ENCODE measurements at regions not wholly inside any gene's neighbourhood (a gene's known extent, or its start where the extent isn't known, plus 50 kb on each side); places are given as distances from the start of the nearest gene placed in this dataset.
"Not testable (repeated sequence)": the region's sequence is repeated elsewhere in the genome, so short reads cannot be mapped to it uniquely, and the experiment has no call there.

DNA sequence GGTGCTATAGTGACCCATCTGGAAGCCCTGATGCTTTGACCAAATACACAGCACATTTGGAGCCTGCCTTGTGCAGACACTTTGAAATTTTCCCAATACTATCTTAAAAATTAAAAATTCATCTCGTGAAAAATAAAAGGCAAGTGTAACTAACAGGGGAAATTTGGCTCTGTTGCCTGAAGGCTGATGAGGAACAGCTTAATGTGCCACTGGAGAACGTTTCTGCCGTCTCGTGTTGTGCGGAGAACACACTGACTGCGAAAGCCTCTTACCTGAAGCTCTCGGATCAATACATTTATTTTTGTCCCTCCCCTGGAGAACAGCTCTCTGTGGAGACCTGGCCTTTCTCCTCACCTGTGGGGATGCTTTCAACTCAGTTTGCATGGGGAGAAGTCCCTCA is 77.2 kb upstream of the CHST15 start:
- DNase-seq (ENCODE audit: low spot score in 2 of 2) (no peak), ATAC-seq (ENCODE audit: low read depth) (no peak)
- H3K4me1 Mint-ChIP-seq: peaks cover 3% of the 10 kb centered on the region
- no peaks in the 10 kb centered on the region for H3K9me3 Mint-ChIP-seq
- H3K4me3 Mint-ChIP-seq: no peak overlapping the region
- H3K27me3 Mint-ChIP-seq: no peaks in the 10 kb centered on the region
- no peaks in the 10 kb centered on the region for H3K36me3 Mint-ChIP-seq
- no peak overlapping the region for H3K27ac Mint-ChIP-seq

DNA sequence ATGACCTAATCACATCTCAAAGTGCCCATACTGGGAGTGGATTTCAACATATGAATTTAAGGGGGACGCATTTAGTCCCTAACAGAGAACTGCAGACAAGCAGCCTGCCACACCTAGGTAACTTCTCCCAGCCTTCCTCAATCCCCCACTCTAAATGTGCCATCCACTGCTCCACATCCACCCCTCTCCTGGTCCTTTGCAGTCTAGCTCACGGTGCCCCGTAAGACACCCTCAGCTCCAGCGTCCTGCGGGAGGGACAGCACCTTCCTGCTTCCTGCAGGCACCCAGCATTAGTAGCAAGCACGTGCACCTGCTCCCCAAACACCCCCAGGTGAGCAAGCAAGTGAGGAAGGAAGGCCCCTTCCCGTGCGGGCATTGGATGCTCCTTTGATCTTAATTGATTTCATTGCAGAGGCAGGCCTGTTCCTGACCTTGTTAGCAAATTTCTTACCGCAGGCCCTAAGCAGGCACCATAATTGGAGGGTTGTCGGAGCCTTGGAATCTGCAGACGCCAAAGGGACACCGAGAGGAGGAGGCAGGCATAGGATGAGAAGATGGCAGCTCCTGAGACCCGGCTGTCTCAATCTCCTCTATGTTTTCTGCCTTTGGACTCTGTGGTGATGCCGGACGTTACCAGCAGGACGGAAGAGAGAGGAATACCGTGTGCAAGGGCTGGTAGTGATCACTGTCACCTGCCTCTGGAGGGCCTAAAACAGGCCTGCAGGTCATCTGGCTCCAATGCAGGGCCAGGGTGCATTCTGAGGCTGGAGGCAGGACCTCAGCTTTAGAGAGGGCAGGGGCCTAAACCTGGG is 75.8 kb upstream of the CHST15 start:
- Mint-ChIP-seq H3K4me3 (no peak overlapping the region), H3K36me3 (no peaks in the 10 kb centered on the region), H3K27me3 (peaks cover 2% of the 10 kb centered on the region), H3K27ac (peak overlapping the region; percentile 28), H3K4me1 (peaks cover 3% of the 10 kb centered on the region), H3K9me3 (no peaks in the 10 kb centered on the region)
- ATAC-seq (ENCODE audit: low read depth) (no peak), DNase-seq (ENCODE audit: low spot score in 2 of 2) (no peak)

DNA sequence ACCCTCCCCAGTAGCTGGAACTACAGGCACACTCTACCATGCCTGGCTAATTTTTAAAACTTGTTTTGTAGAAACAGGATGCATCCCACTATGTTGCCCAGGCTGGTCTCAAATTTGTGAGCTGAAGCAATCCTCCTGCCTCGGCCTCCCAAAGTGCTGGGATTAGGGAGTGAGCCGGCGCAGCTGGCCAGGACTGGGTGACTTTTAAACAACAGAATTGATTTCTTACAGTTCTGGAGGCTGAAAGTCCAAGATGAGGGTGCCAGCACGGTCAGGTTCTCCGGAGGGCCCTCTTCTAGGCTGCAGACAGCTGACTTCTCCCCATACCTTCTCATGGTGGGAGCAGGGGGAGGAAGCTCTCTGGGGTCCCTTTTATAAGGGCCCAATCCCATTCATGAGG is 75.2 kb upstream of the CHST15 start:
- H3K27me3 Mint-ChIP-seq: peaks cover 2% of the 10 kb centered on the region
- no peaks in the 10 kb centered on the region for H3K9me3 Mint-ChIP-seq
- no peaks in the 10 kb centered on the region for H3K36me3 Mint-ChIP-seq
- DNase-seq (ENCODE audit: low spot score in 2 of 2) (no peak), ATAC-seq (ENCODE audit: low read depth) (no peak)
- H3K4me1 Mint-ChIP-seq: peaks cover 3% of the 10 kb centered on the region
- peak overlapping the region; percentile 28 for H3K27ac Mint-ChIP-seq
- no peak overlapping the region for H3K4me3 Mint-ChIP-seq

DNA sequence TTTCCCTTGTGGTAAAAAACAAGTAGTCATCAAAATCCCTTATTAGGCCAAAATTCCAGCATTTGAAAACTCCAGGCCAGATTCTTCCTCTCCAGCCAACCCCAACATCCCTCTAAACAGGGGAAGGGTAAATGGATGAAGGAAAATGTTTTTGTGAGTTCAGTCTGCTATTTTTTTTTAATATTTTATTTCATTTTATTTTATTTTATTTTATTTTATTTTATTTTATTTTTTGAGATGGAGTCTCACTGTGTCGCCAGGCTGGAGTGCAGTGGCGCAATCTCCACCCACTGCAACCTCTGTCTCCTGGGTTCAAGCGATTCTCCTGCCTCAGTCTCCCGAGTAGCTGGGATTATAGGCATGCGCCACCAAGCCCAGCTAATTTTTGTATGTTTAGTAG is 74.5 kb upstream of the CHST15 start:
- not testable (repeated sequence) for H3K36me3 Mint-ChIP-seq; DNase-seq (ENCODE audit: low spot score in 2 of 2); H3K4me1 Mint-ChIP-seq; ATAC-seq (ENCODE audit: low read depth); H3K4me3 Mint-ChIP-seq; H3K27me3 Mint-ChIP-seq; H3K9me3 Mint-ChIP-seq; H3K27ac Mint-ChIP-seq

DNA sequence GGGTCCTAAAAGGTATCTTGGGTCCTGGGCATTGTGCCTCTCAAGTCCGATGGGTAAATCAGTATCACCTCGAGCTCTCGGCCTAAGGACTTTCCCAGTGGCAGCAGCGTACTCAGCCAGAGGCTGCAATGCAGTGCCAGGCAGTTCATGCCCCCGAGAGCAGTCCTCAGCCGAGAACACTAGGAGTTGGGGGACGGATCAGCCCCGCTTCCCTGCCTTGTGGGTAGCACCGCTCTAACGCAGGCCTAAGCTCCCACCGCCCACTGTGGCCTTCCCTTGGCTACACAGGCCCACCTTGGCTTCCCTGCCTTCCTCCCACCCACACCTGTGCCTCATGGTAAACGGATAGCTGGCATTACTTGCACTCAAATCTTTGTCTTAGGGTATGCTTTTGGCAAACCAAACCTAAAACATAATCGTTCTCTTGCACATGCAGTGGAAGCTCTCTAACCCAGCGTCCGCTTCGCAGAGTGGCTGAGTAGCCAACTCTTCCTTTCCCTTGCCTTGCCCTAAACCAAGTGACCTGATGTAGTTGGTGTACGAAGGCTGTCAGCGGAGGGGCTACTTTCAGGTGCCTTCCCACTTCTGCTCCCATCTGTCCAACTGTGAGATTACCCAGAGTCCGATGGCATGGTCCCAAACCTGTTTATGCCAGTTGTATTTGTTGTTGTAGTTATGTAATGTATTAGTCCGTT is 73.2 kb upstream of the CHST15 start:
- Mint-ChIP-seq H3K27ac (no peak overlapping the region), H3K36me3 (no peaks in the 10 kb centered on the region)

DNA sequence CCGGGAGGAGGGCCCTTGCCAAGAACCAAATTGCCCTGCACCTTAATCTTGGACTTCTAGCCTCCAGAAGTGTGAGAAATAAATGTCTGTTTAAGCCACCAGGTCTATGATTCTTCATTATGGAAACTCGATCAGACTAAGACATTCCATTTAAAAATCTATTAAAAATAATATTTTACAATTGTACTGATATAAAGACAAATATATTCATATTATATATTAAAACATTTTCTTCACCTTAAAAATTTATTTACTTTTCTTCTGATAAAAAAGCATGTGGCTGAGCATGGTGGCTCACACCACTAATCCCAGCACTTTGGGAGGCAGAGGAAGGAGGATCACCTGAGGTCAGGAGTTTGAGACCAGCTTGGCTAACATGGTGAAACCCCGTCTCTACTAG is 72.4 kb upstream of the CHST15 start:
- peaks cover 3% of the 10 kb centered on the region for H3K4me1 Mint-ChIP-seq

More for the DNA sequence above, 73.2 kb upstream of the CHST15 start:
- H3K4me1 Mint-ChIP-seq: peaks cover 3% of the 10 kb centered on the region
- no peak for DNase-seq (ENCODE audit: low spot score in 2 of 2)
- no peaks in the 10 kb centered on the region for H3K9me3 Mint-ChIP-seq
- H3K4me3 Mint-ChIP-seq: no peak overlapping the region
- peaks cover 8% of the 10 kb centered on the region for H3K27me3 Mint-ChIP-seq
- no peak for ATAC-seq (ENCODE audit: low read depth)

DNA sequence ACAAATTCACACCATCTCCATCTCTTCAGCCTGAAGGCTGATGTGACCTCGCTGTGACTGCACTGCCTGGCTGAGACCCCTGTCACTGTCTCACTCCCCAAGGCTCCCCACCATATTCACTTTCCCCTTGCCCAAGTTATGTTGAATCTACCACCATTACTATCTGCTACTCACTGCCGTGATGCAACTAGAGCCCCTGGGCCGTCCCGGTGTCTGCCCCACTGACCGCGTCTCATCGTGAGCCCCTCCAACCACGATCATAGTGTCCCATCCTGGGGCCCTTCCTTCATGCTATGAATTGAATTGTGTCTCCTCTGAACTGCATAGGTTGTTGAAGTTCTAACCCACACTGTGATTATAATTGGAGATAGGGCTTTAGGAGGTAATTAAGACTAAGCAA is 71.9 kb upstream of the CHST15 start:
- Mint-ChIP-seq H3K27me3 (peaks cover 9% of the 10 kb centered on the region), H3K27ac (no peak overlapping the region), H3K4me1 (peaks cover 3% of the 10 kb centered on the region), H3K9me3 (no peaks in the 10 kb centered on the region), H3K4me3 (no peak overlapping the region), H3K36me3 (no peaks in the 10 kb centered on the region)
- DNase-seq (ENCODE audit: low spot score in 2 of 2): no peak
- no peak for ATAC-seq (ENCODE audit: low read depth)

More for the DNA sequence above, 72.4 kb upstream of the CHST15 start:
- no peaks in the 10 kb centered on the region for H3K36me3 Mint-ChIP-seq
- H3K27ac Mint-ChIP-seq: no peak overlapping the region
- H3K4me3 Mint-ChIP-seq: no peak overlapping the region
- peaks cover 9% of the 10 kb centered on the region for H3K27me3 Mint-ChIP-seq
- ATAC-seq (ENCODE audit: low read depth): no peak
- no peak for DNase-seq (ENCODE audit: low spot score in 2 of 2)
- H3K9me3 Mint-ChIP-seq: no peaks in the 10 kb centered on the region

DNA sequence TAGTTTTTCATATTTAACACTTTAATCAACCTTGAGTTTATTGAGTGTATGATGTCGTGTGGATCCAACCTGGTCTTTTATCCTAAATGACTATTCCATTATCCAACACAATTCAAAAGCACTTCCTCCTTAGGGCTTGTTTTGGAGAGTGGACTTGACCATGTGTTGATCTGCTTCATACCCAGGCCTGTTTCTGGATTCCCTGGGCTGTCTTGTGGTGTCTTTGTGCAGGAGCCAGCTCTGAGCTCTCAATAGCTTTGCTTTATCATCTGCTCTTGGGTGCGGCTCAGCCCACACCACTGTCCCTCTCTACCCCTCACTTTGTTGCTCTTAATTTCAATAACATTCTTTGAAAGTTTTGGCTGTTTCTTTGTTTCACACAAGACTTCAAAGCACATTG is 70.9 kb upstream of the CHST15 start:
- Mint-ChIP-seq H3K27ac (no peak overlapping the region), H3K27me3 (peaks cover 9% of the 10 kb centered on the region), H3K9me3 (no peaks in the 10 kb centered on the region), H3K36me3 (no peaks in the 10 kb centered on the region), H3K4me1 (peaks cover 3% of the 10 kb centered on the region), H3K4me3 (no peak overlapping the region)
- ATAC-seq (ENCODE audit: low read depth): no peak
- no peak for DNase-seq (ENCODE audit: low spot score in 2 of 2)

DNA sequence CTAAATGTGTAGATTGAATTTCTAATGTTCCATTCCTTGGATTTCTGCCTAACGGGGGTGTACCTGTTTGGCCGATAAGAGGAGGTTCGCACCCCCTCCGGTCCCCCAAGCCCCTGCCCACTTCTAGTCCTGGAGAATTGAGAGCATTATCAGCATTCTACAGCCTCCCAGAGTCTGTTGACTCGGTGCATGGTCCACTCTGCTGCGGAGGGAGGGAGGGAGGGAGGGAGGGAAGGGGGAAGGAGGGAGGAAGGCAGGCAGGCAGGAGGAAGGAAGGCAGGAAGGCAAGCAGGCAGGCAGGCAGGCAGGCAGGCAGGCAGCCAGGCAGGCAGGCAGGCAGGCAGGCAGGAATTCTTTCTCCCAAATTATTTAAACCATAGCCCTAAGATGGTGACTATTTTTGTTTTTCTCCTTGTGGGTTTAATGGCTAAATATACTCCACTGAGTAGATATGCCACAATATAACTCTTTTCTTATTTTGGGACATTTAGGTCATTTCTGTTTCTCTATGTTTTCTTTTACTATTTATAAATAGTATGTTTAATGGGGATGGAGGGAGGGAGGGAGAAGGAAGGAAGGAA is 69.5 kb upstream of the CHST15 start:
- no peak for DNase-seq (ENCODE audit: low spot score in 2 of 2)
- Mint-ChIP-seq H3K4me1 (peaks cover 3% of the 10 kb centered on the region), H3K4me3 (no peak overlapping the region), H3K27me3 (peaks cover 9% of the 10 kb centered on the region), H3K9me3 (no peaks in the 10 kb centered on the region), H3K27ac (no peak overlapping the region), H3K36me3 (no peaks in the 10 kb centered on the region)
- ATAC-seq (ENCODE audit: low read depth): no peak

DNA sequence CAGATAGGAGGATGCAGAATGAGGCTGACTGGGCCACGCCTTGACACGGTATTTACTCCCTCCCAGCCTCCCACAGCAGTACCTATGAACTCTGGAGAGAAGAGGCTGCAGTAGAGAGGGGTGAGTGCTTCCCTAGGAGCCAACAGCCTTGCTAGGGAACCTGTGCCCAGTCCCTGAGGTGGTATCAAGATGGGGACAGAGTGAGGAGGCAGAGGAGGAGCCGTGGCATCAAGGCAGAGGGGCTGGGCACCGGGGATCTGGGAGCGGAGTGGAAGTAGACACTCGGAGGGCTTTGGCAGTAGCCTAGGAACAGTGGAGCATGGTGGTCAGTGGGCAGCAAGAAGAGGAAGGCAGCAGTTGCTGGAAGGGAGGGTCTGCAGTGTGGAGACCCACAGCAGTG is 68.7 kb upstream of the CHST15 start:
- Mint-ChIP-seq H3K9me3 (no peaks in the 10 kb centered on the region), H3K27ac (no peak overlapping the region), H3K36me3 (no peaks in the 10 kb centered on the region), H3K4me1 (peaks cover 3% of the 10 kb centered on the region), H3K27me3 (peaks cover 9% of the 10 kb centered on the region), H3K4me3 (no peak overlapping the region)
- no peak for DNase-seq (ENCODE audit: low spot score in 2 of 2)
- no peak for ATAC-seq (ENCODE audit: low read depth)

DNA sequence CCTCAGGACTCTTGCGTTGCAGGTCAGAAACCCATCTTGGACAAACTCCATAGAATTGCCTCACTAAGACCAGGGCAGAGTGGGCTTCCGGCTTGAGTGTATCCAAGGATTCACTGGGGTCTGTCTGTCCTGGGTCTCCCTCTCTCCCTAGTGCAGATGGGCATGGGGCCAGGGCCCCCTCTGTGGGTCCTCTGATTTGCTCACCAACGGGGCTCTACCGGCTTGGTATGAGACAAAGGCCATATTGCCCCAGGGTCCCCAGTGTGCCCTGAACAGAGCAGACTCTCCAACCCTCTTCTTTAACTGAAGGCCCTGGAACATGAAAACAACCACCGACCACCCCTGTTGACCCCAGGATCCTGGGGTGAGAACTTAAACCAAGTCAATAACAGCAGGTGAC is 68.2 kb upstream of the CHST15 start:
- Mint-ChIP-seq H3K36me3 (no peaks in the 10 kb centered on the region), H3K4me3 (no peak overlapping the region), H3K27ac (no peak overlapping the region), H3K27me3 (peaks cover 9% of the 10 kb centered on the region), H3K4me1 (no peaks in the 10 kb centered on the region), H3K9me3 (no peaks in the 10 kb centered on the region)
- ATAC-seq (ENCODE audit: low read depth) (no peak), DNase-seq (ENCODE audit: low spot score in 2 of 2) (no peak)

DNA sequence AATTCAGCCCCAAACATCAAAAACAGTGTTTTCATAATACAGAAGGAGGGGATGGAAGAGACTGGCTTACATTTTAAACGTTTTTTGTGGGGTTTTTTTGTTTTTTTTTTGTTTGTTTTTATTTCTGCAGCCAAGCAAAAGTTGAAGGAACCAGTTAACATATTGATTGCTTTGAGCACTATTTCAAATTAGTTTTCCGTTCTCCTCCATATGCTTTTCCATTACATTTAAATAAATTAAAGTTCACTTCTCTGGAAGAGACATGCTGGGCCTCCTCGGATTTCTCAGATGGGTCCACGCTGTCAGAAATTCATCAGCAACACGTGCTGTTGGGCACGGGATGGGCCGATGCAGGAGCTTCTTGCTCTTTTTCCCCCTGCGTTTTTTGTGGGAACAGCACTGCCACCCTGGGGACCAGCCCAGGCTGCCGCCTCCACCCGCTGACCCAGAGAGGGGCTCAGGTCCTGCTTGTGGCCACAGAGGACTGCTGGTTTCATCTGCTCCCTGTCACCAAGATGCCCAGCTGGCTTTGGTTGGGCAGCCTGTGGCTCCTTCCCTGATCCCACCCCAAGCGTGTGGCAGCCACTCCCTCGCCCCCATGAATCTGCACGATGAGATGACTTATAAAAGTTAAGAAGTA is 67.7 kb upstream of the CHST15 start:
- no peak overlapping the region for H3K27ac Mint-ChIP-seq
- DNase-seq (ENCODE audit: low spot score in 2 of 2) (no peak), ATAC-seq (ENCODE audit: low read depth) (no peak)
- peaks cover 9% of the 10 kb centered on the region for H3K27me3 Mint-ChIP-seq
- H3K36me3 Mint-ChIP-seq: no peaks in the 10 kb centered on the region
- H3K4me3 Mint-ChIP-seq: no peak overlapping the region
- H3K4me1 Mint-ChIP-seq: no peaks in the 10 kb centered on the region
- no peaks in the 10 kb centered on the region for H3K9me3 Mint-ChIP-seq

DNA sequence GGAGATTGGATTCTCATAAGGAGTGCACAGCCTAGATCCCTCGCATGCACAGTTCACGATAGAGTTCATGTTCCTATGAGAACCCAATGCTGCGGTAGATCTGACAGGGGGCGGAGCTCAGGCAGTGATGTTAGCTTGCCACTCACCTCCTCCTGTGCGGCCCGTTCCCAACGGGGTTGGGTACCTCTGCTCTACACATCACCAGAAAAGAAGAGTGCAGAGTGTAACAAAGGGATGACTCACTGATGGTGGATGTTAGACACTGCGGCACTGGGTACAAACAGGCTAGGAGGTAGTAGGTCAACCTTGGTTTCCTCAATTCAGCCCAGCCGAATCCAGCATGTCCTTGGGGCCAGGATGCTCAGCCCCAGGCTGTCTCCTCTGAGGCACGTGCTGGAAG is 66.8 kb upstream of the CHST15 start:
- peaks cover 8% of the 10 kb centered on the region for H3K27me3 Mint-ChIP-seq
- H3K36me3 Mint-ChIP-seq: no peaks in the 10 kb centered on the region
- DNase-seq (ENCODE audit: low spot score in 2 of 2) (no peak), ATAC-seq (ENCODE audit: low read depth) (no peak)
- H3K9me3 Mint-ChIP-seq: no peaks in the 10 kb centered on the region
- H3K4me1 Mint-ChIP-seq: peaks cover 4% of the 10 kb centered on the region
- no peak overlapping the region for H3K27ac Mint-ChIP-seq
- no peak overlapping the region for H3K4me3 Mint-ChIP-seq

DNA sequence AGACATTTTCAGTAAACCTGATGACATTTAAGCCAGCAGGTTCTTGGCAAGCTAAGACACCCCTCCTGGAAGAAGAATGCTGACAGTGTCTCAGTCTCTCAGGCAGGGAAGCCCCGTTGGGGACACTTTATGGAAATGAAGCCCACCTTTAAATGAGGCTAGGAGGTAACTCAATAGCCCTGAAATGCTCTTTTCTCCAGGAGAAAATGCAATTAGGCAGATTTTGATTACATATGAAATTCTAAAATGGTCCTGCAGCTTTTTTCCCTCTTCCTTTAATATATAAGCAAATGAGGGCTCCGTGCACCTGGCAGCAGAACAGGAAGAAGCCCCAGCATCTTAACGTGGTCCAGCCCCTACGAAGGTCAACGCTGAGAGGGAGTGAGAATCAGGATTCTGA is 65.8 kb upstream of the CHST15 start:
- peaks cover 4% of the 10 kb centered on the region for H3K4me1 Mint-ChIP-seq
- no peak overlapping the region for H3K4me3 Mint-ChIP-seq
- DNase-seq (ENCODE audit: low spot score in 2 of 2): no peak
- no peaks in the 10 kb centered on the region for H3K36me3 Mint-ChIP-seq
- peaks cover 8% of the 10 kb centered on the region for H3K27me3 Mint-ChIP-seq
- no peak for ATAC-seq (ENCODE audit: low read depth)
- no peaks in the 10 kb centered on the region for H3K9me3 Mint-ChIP-seq
- H3K27ac Mint-ChIP-seq: no peak overlapping the region

Data from memory B cell (primary cell).